ENCODE measurements at regions not wholly inside any gene's neighbourhood (a gene's known extent, or its start where the extent isn't known, plus 50 kb on each side); places are given as distances from the start of the nearest gene placed in this dataset.
A peak's percentile ranks its signal among the peaks of the same experiment; 100 is the strongest.
"Not testable (repeated sequence)": the region's sequence is repeated elsewhere in the genome, so short reads cannot be mapped to it uniquely, and the experiment has no call there.

- no peak for DNase-seq
Observed at GRCh38 chr2:7094231-7094741, 177.1 kb downstream of the RNF144A start.

- no peak for DNase-seq
Observed at GRCh38 chr2:7096726-7097352, 179.6 kb downstream of the RNF144A start.

DNA sequence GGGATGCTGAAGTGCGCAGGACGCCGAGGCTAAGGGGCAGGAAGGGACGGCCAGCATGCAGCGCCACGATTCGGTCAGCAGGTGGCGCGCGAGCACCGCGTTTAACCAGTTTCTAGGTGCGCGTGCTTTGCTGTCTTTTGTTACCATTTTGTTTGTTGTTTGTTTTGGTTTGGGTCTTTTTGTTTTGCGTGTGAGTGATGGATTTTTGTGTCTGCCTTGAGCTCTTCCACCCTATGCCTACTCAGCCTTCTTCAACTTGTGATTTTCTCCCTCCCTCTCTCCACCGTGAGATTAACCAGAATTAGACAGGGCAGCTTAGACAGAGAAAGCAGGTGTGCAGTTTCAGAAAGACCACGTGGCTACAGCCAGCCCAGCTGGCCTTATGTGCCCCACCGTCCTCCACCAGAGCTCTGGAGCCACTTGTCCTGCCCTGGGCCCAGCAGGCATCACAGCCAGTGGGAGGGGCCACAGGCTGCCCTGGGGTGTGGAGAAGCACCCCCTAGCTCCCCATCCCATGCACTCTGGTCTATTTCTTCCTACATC lies 180.2 kb downstream of the RNF144A start:
- DNase-seq = peak; percentile 87

DNA sequence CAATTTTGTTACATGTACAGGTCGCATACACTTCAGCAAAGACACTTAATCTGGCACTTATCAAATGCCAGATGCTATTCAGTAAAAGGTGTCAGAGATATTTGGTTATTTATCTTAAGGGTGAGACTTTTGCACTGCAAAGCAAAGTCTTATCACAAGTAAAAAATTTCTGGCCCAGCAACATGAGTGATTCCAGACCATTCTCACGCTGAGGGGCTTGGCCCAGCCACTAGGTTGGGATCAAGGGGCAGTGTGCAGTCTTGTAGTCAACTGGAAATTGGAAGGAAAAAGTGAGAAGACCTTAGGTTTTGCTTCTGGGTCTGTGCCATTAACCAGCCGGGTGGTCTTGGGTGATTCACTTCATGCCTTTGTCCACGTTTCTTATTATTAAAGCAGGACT lies 181.6 kb downstream of the RNF144A start:
- DNase-seq = no peak

DNA sequence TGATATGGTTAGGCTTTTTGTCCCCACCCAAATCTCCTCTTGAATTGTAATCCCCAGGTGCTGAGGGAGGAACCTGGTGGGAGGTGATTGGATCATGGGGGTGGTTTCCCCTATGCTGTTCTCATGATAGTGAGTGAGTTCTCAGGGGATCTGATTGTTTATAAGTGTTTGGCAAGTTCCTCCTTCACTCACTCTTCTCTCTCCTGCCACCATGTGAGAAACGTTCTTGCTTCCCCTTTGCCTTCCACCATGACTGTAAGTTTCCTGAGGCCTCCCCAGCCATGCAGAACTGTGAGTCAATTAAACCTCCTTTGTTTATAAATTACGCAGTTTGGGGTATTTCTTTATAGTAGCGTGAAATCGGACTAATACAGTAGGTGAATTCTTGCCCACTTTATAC lies 182.5 kb downstream of the RNF144A start:
- not testable (repeated sequence) for DNase-seq

GRCh38 chr2:7102826-7103225 lies 185.6 kb downstream of the RNF144A start:
- no peak for DNase-seq

- DNase-seq = no peak
Observed at GRCh38 chr2:7108792-7109532, 191.8 kb downstream of the RNF144A start.

DNA sequence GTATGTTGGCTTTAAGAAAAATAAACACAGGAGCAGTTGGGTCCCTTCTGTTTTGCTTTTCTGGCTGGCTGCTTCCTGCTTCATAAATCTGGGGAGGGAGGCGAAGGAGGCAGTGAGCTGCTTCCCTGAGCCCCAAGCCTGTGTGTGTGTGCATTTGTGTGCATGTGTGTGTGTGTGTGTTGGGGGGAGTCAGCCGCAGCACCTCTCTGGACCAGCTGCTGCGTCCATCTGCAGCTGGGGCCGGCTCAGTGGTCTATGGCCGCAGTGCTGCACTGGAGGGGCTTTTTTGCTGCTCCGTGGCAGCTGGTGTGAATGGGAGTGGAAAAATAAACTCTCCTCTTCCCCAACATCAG lies 192.3 kb downstream of the RNF144A start:
- DNase-seq = no peak

DNA sequence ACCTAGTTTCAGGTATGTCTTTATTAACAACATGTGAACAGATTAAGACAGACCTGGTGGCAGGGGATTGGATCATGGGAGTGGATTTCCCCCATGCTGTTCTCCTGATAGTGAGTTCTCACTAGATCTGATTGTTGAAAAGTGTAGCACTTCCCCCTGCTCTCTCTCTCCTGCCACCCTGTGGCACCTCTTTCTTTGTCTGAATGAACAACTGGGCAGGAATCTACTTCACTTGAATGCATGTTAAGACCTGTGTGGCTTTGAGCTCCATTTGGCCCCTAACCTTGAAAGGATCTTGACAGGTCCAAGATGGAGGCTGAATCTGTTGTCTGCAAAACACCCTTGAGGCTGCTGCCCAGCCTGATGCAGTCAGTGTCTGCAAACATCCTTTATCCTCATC lies 194.4 kb downstream of the RNF144A start:
- DNase-seq = no peak

DNA sequence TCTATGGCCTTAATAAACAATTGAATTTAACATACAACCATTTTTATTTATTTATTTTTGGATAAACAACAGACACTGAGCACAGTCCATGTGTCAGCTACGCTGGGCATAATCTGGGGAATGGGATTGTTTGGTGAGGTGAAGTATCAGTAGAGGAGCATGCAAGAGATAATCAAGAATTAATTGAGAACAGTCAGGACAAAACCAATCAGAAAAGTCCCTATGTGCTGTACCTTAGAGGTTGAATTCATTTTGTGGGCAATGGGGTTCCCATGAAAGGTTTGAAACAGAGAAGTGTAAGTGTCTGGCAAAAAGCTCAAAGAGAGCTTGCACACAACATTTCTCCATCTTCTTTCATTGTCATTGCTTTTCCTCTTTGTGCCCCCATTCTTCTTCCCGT lies 198.2 kb downstream of the RNF144A start:
- DNase-seq = no peak

DNA sequence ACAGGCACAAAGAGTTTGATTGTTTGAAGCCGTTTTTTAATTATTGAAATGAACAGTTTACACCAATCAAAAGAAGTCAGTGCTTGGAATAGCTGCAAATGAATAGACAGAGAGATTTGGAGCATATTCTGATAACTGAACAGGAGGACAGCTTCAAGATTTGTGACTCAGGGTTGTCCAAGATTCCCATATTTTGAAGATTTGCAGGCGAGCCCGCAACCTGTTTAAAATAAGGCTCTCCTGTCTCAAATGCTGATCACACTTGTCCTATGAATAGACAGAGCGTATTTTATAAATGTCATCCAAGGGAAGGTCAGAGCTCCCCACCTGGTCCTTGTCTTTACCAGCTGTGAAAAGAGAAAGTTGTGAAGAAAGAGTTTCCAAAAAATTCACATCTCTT lies 198.7 kb downstream of the RNF144A start:
- DNase-seq = no peak

- DNase-seq = peak; percentile 88
Observed at GRCh38 chr2:7116511-7116910, 199.3 kb downstream of the RNF144A start.

DNA sequence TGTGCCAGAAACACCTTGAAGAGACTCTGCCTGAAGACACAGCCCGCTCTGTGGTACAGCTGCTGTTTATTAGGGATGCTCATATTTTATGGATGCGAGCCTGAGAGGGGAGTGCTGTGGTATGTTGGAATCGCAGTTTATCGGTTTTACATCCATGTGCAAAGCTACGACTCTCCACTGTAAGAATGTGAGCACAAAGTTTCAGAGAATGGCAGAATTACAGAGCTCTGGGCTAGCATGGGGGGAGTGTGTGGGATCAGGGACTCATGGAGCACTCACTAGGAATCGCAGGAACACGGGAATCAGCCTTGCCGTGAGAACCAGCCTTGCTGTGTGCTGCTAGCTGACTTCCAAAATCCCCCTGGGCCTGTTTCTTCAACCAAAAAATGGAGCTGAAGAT lies 199.9 kb downstream of the RNF144A start:
- DNase-seq = no peak

DNA sequence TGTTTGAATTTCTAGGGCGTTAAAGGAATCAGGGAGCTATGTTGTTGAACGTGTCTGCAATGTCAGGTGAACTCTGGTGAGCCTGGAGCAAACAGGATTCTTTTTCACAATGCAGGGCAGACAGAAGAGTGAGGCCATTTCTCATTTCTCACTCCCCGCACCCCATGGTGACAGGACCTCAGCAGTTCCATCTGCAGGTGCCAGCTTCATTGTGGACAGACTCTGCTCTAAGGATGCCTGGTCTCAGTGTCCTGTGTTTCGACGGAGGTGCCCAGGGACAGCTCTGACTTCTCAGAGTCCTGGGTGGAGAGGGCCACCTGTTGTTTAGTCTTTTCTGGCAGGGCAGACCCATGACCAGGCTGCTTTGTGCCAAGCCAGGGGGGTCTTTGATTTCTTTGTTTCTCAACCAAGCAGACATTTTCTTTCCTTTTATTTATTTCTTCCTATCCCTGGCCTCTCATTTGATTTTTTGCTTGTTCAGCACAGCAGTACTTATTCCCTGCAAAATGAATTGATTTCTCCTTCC lies 201.5 kb downstream of the RNF144A start:
- no peak for DNase-seq

DNA sequence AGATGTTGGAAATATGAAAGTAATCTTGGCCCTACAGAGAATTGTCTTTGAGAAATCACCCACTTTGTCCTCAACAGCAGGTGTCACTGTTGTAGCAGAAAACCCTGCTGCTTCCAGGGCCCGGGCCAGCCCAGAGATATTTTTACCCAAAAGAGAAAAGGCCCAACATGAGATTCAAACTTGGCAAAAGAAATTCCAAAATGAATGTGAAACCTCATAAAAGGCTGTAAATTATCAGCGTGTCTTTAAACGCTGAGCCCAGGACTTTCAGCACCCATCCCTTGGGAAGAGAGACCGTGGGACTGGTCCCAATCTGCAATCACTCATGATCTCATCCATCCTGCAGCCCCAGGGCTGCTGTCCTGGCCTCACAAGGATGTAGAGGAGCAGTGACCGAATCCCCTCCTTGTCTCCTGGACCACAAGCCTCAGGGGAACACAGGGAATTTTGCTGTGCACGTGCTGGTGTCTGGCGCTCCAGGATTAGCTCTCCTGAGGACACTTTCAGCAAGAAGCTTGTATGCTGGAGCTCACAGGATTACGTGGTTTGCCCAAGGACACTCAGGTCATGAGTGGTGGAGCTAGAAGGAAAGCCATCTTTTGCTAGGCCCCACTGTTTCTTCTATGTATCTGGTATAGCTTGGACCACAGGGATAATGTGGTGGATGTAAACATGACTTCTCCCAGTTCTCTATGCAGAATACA lies 202.1 kb downstream of the RNF144A start:
- peak; percentile 21 for DNase-seq

DNA sequence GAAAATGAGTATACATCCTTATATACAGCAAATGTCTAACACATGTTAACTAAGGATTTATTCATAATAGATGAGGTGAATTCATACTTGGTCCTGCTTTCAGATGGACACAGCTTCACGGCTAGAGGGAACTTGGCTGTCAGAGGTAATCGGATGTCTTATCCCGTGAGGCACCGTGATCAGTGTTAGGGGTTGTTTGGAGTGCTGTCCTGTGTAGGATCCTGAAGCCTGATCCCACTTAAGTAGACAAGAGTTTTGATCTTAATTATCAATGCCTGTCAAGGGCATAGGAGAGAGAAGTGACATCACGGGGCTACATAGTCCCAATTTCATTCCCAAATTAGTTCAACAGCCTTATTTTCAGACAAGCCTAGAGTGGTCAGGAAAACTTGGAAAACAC lies 204.6 kb downstream of the RNF144A start:
- peak; percentile 81 for DNase-seq

GRCh38 chr2:7127156-7127555 lies 209.9 kb downstream of the RNF144A start:
- no peak for DNase-seq

DNA sequence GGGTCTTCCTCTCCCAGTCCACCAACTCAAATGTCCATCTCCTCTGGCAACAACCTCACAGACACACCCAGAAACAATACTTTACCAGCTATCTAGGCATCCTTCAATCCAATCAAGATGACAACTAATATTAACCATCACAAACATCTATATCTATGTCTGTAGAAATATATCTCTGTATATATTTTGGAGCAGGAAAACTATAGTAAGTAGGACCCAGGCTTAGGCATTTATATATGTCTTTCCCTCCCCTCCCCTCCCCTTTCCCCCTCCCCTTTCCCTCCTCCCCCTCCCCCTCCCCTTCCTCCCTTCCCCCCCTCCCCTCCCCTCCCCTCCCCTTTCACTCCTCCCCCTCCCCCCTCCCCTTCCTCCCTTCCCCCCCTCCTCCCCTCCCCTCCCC lies 210.5 kb downstream of the RNF144A start:
- no peak for DNase-seq

GRCh38 chr2:7131261-7131660 lies 214.0 kb downstream of the RNF144A start:
- DNase-seq = no peak

GRCh38 chr2:7132753-7133152 lies 215.5 kb downstream of the RNF144A start:
- DNase-seq = no peak

- no peak for DNase-seq
Observed at GRCh38 chr2:7133521-7133920, 216.3 kb downstream of the RNF144A start.

DNA sequence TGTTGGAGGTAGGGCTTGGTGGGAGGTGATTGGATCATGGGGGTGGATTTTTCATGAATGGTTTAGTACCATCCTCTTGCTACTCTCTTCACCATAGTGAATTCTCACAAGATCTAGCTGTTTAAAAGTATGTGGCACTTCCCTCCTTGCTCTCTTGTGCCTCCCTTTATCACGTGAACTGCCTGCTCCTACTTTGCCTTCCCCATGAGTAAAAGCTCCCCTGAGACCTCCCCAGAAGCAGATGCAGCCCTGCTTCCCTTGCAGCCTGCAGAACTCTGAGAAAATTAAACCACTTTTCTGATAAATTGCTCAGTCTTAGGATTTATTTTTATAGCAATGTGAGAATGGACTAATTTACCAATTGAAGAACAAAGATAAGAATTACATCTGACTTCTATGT lies 223.1 kb downstream of the RNF144A start:
- DNase-seq = no peak

DNA sequence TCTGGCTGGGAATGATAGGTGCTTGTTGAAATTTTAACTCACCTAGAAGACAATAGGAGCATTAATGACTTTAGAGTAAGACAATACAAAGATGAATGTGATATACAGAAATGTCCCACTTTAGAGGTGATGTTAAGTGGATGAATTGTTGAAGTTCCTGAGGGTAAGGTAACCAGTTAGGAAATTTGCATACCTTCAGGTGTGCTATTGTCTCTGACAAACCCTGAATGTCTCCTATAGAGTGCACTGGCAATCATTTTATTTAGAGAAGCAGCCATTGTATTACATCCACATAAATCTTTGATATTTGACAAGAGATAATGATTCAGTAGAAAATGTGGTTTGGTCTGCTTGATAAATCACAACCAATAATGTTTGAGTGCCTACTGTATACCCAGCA lies 228.5 kb downstream of the RNF144A start:
- DNase-seq = no peak

DNA sequence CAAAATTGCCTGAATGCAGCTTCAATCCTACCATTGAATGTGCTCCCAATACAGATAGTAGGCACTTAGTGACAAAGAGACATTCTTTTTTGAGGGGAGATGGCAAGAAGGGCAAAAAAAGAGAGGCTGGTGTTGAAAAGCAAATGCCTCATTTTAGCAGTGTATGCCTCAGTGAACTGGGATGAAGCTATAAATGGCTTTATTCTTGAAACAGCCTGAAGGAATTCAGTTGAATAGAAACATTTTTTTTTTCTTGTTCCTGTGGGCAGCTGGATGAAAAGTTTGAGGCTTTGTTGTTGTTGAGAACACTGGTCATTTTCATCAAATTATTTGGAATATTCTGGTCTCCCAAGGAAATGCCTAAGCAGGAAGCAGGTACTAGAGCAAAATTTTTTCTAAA lies 228.9 kb downstream of the RNF144A start:
- DNase-seq = no peak
